HG03342 (cell line): ENCODE measurements at regions not wholly inside any gene's neighbourhood (a gene's known extent, or its start where the extent isn't known, plus 50 kb on each side); places are given as distances from the start of the nearest gene placed in this dataset.
"Not testable (repeated sequence)": the region's sequence is repeated elsewhere in the genome, so short reads cannot be mapped to it uniquely, and the experiment has no call there.

Source experiments
- ATAC-seq: cut with Tn5 transposase; IDR thresholded peaks from one replicate; pipeline ENCODE4 v1.9.1; 2021; ENCODE audit warnings: mild to moderate bottlenecking, moderate library complexity; ENCODE audit not compliant: unreplicated experiment

GRCh38 chr5:39720136-39720535 is 295.4 kb upstream of the DAB2 start:
- ATAC-seq: no peak

GRCh38 chr5:39717176-39717897 is 292.6 kb upstream of the DAB2 start:
- no peak for ATAC-seq

GRCh38 chr5:39716532-39717028 is 291.8 kb upstream of the DAB2 start:
- peak; percentile 69 for ATAC-seq

- no peak for ATAC-seq
These were observed 289.4 kb upstream of the DAB2 start for GRCh38 chr5:39714036-39714698.

- ATAC-seq: no peak
These were observed 288.6 kb upstream of the DAB2 start for GRCh38 chr5:39713250-39713916.

- no peak for ATAC-seq
These were observed 287.8 kb upstream of the DAB2 start for GRCh38 chr5:39712316-39713249.

- no peak for ATAC-seq
These were observed 287.0 kb upstream of the DAB2 start for GRCh38 chr5:39711821-39712220.

GRCh38 chr5:39709032-39709431 is 284.3 kb upstream of the DAB2 start:
- no peak for ATAC-seq

- ATAC-seq: no peak
These were observed 278.1 kb upstream of the DAB2 start for GRCh38 chr5:39702928-39703327.

GRCh38 chr5:39700523-39700922 is 275.7 kb upstream of the DAB2 start:
- ATAC-seq: no peak

- no peak for ATAC-seq
These were observed 274.2 kb upstream of the DAB2 start for GRCh38 chr5:39698838-39699560.

- ATAC-seq: no peak
These were observed 273.1 kb upstream of the DAB2 start for GRCh38 chr5:39697881-39698280.

- ATAC-seq: no peak
These were observed 272.1 kb upstream of the DAB2 start for GRCh38 chr5:39696672-39697398.

- ATAC-seq: no peak
These were observed 267.2 kb upstream of the DAB2 start for GRCh38 chr5:39691993-39692392.

GRCh38 chr5:39691136-39691535 is 266.4 kb upstream of the DAB2 start:
- no peak for ATAC-seq

GRCh38 chr5:39689919-39690318 is 265.1 kb upstream of the DAB2 start:
- ATAC-seq: no peak

- not testable (repeated sequence) for ATAC-seq
These were observed 263.1 kb upstream of the DAB2 start for GRCh38 chr5:39687924-39688323.

- no peak for ATAC-seq
These were observed 255.4 kb upstream of the DAB2 start for GRCh38 chr5:39680213-39680612.

- no peak for ATAC-seq
These were observed 253.8 kb upstream of the DAB2 start for GRCh38 chr5:39678534-39678933.
